ENCODE measurements at regions not wholly inside any gene's neighbourhood (a gene's known extent, or its start where the extent isn't known, plus 50 kb on each side); places are given as distances from the start of the nearest gene placed in this dataset.

DNA sequence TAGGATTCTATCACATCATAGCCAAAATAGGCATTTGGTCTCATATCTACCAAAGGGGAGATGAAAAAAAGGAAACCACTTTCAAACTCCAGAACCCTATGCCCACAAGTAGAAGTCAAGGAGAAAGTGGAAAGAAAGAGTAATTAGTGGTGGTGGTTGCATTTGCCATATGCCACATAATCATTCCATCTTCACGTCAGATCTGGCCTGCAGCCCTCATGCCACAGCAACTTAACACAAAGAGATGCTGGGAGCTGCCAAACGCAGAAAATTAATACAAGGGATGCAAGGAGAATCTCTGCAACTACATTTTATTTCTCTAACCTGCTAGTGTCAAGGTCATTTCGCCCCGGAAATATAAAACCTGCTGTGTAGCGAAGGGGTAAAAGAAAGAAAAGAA, 148.6 kb upstream of the FOXN3 start:
- FAIRE-seq, result no peak
- Histone ChIP-seq H4K20me1 (ENCODE audit: control insufficient read depth, insufficient read depth) (no peaks in the 10 kb centered on the region), H3K79me2 (ENCODE audit: control insufficient read depth, insufficient read depth, low read length) (no peaks in the 10 kb centered on the region), H3K4me3 (no peak overlapping the region), H3K4me2 (ENCODE audit: control insufficient read depth, insufficient read depth) (no peak overlapping the region), H3K4me1 (ENCODE audit: control insufficient read depth, insufficient read depth, low read length) (no peaks in the 10 kb centered on the region), H3K27me3 (replicated peaks in 1 of 2; ENCODE audit: control insufficient read depth in 2 of 2, insufficient read depth in 2 of 2, low read length in 1 of 2) (no peaks in the 10 kb centered on the region), H2AFZ (ENCODE audit: control insufficient read depth, low read depth, low read length) (no peak overlapping the region), H3K9ac (ENCODE audit: control insufficient read depth, insufficient read depth, low read length) (no peak overlapping the region), H3K27ac (ENCODE audit: control insufficient read depth, insufficient read depth) (no peak overlapping the region), H3K36me3 (ENCODE audit: control insufficient read depth in 2 of 2, insufficient read depth in 2 of 2, low read length in 1 of 2) (no peaks in the 10 kb centered on the region), H3K9me3 (replicated peaks; ENCODE audit: control insufficient read depth, insufficient read depth, low read length) (no peaks in the 10 kb centered on the region)
- no peak for ATAC-seq
- 96% methylated on average over 5 of the region's 5 CpGs for WGBS (ENCODE audit: insufficient coverage, insufficient replicate concordance, low lambda C conversion rate, missing lambda C conversion rate)
- intact Hi-C loops (cut with micrococcal nuclease; ENCODE audit: unreplicated experiment), result no loop called here
- BruUV-seq (replicated peaks), result no TSS peak
- in situ Hi-C loops (cut with MboI), result no loop called here
- ChIA-PET POLR2A (no interaction called here), SMC1A (ENCODE audit: uncharacterized antibody, unreplicated experiment) (interaction anchor here (1.0 kb wide), 1 partner anchor 9 kb away, joined by 3 read pairs; no protein-coding TSS in a partner anchor), CTCF (no interaction called here), RAD21 (ENCODE audit: unreplicated experiment) (no interaction called here)
- DNase-seq (ENCODE audit: low read depth, low spot score), result no peak
- TF ChIP-seq NFYB (IDR thresholded peaks at IDR 0.05; ENCODE audit: insufficient read depth, low read depth, low read length) (no peak), CBFB (IDR thresholded peaks at IDR 0.05; ENCODE audit: low read depth) (no peak), BHLHE40 (IDR thresholded peaks at IDR 0.05; ENCODE audit: borderline replicate concordance in 1 of 2, low read depth in 2 of 2, low read length in 1 of 2) (no peak), NFIC (IDR thresholded peaks at IDR 0.05; ENCODE audit: low read depth, low read length) (no peak), SMARCA5 (IDR thresholded peaks at IDR 0.05) (no peak), CBX3 (IDR thresholded peaks at IDR 0.05; ENCODE audit: borderline replicate concordance, low read depth) (no peak), GABPA (IDR thresholded peaks at IDR 0.05; ENCODE audit: low read depth) (no peak), CHD2 (IDR thresholded peaks at IDR 0.05; ENCODE audit: borderline replicate concordance, low read depth, low read length) (no peak), ZBED1 (IDR thresholded peaks at IDR 0.05; ENCODE audit: borderline replicate concordance) (no peak), EZH2 (IDR thresholded peaks at IDR 0.05; ENCODE audit: borderline replicate concordance, control insufficient read depth, low read depth, low read length) (no peak), ZNF622 (IDR thresholded peaks at IDR 0.05) (no peak), NBN (IDR thresholded peaks at IDR 0.05) (no peak)
- TF ChIP-seq, protein P1, sequence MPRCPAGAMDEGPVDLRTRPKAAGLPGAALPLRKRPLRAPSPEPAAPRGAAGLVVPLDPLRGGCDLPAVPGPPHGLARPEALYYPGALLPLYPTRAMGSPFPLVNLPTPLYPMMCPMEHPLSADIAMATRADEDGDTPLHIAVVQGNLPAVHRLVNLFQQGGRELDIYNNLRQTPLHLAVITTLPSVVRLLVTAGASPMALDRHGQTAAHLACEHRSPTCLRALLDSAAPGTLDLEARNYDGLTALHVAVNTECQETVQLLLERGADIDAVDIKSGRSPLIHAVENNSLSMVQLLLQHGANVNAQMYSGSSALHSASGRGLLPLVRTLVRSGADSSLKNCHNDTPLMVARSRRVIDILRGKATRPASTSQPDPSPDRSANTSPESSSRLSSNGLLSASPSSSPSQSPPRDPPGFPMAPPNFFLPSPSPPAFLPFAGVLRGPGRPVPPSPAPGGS (IDR thresholded peaks at IDR 0.05; ENCODE audit: borderline replicate concordance, insufficient read depth, low read depth, low read length, poor library complexity, severe bottlenecking), result no peak
- TF ChIP-seq, protein P2, sequence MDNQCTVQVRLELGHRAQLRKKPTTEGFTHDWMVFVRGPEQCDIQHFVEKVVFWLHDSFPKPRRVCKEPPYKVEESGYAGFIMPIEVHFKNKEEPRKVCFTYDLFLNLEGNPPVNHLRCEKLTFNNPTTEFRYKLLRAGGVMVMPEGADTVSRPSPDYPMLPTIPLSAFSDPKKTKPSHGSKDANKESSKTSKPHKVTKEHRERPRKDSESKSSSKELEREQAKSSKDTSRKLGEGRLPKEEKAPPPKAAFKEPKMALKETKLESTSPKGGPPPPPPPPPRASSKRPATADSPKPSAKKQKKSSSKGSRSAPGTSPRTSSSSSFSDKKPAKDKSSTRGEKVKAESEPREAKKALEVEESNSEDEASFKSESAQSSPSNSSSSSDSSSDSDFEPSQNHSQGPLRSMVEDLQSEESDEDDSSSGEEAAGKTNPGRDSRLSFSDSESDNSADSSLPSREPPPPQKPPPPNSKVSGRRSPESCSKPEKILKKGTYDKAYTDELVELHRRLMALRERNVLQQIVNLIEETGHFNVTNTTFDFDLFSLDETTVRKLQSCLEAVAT (IDR thresholded peaks at IDR 0.05), result no peak

Measured in GM12878 (cell line).